Cardiac septum (tissue), 1 donor: ENCODE measurements at regions not wholly inside any gene's neighbourhood (a gene's known extent, or its start where the extent isn't known, plus 50 kb on each side); places are given as distances from the start of the nearest gene placed in this dataset.

Source experiments
- DNase-seq: peaks from one replicate; pipeline ENCODE4 v3.0.0-alpha.2; 2020; ENCODE audit warnings: low spot score
- intact Hi-C: fragments of 100-400 bp; cut with DNase I; formaldehyde crosslinking; loops from one replicate; pipeline ENCODE4 v1.14.0; 2022
- donor health status: DM: no; HTN: no; CAD: no.

- no peak for DNase-seq
- intact Hi-C loops = no loop called here
These were observed 496.5 kb upstream of the ATP2B1 start for GRCh38 chr12:90205165-90205564.

DNA sequence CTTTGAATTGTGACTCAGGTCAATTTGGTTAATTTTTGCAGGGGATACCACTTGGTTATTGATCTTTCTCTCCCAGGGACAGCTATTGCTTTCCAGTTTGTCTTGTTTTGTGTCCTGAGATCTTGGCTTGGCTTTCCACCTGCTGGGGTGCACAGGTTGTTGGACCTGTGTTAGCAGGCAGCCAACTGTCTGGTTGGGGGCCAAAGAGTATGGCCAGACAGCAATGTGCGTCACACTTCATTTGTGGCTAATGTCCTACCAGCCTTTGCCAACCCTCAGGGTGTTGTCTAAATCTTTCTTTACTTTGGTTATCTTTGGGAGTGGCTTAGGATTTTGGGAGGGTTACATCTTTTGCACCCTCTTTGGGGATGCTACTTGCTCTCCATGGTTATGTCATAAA lies 494.9 kb upstream of the ATP2B1 start:
- intact Hi-C loops = no loop called here
- DNase-seq = no peak

DNA sequence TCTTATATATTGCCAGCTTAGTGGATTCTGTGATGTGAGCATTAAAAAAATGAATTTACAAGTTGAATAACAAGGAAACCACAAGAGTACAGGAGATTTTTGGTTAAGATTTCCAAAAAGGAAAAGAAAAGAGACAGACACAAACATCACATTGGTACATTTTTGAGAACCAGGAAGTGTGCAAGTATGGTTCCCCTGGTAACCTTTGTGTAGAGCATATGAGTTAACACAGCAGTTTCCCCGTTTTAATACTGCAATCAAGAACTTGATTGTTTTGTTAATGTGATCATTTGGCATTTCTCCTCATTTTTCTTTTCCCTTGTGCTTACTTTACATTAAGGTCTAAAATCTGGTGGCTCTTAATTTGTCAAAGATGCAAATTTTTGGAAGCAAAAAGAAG lies 490.4 kb upstream of the ATP2B1 start:
- DNase-seq = no peak
- intact Hi-C loops = no loop called here

DNA sequence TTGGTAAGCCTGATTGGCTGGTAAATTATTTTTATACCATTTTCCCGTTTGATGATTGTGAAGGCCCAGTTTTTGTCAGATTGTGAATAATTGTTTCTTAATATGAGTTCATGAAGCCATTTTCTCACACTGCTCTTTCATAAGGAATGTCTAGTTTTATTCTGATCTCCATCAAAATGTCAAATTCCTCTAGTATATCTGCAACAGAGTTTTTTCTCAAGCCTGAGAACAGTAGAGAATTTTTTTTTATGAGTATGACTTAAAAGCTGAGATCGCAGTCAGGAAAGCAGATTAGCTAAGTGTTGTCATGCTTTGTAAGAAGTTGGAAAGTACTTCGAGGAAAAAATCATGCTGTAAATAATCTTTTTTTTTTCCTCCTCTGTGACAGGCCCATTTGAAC lies 484.9 kb upstream of the ATP2B1 start:
- intact Hi-C loops = no loop called here
- DNase-seq = no peak

DNA sequence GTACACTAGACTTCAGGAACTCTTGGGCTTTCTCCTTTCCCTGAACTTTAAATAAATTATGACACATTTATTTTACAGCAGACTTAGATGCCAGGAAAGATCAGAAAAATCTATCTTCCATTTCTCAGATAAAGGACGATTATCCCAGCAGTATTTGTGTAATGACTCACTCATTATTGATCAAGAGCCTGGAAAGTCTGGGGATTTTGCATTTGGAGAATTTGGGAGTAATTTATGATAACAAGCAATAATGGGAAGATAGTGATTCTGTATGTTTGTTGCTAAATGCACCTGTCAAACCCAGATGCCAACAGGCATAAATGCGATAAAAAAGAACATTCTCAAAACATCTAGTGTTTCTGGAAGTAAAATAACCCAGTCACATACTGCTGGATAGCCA lies 480.2 kb upstream of the ATP2B1 start:
- no peak for DNase-seq

GRCh38 chr12:90183201-90183600 lies 474.6 kb upstream of the ATP2B1 start:
- no peak for DNase-seq
- intact Hi-C loops = no loop called here

More for the DNA sequence above, 480.2 kb upstream of the ATP2B1 start:
- intact Hi-C loops = no loop called here

GRCh38 chr12:90181216-90181615 lies 472.6 kb upstream of the ATP2B1 start:
- DNase-seq = no peak
- intact Hi-C loops = no loop called here

GRCh38 chr12:90174956-90175355 lies 466.3 kb upstream of the ATP2B1 start:
- intact Hi-C loops = no loop called here
- no peak for DNase-seq

GRCh38 chr12:90174198-90174510 lies 465.5 kb upstream of the ATP2B1 start:
- intact Hi-C loops = no loop called here
- no peak for DNase-seq

DNA sequence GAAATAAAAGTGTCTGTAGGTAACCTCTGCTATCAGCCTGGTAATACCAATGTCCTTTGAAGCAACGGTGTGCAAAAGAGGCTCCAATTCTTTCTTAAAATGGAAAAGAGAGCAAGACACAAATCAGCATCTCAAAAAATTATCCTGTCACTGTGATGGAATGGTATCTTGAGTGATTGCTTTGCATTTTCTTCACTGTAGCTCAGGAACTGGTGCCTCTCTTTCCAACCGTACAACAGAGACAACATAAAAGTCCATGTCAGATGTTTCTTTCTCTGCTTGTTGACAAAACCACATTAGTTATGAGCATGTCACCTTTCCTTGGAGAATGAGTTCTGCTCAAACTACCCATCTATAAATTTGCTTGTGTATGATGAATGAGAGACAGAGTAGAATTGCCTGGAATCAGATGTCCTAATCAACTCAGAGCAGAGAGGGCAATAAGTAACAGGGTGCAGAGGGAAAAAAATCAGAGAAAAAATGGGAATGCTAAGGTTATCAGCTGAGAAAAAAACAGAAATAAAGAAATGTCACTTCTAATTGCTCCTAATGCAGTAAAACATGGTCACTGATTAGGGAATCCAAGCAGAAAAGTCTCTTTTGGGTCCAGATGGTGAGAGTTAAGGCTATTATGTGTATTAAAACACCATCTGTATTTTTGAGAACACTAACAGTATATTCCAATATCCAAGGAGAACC lies 465.0 kb upstream of the ATP2B1 start:
- no peak for DNase-seq
- intact Hi-C loops = no loop called here

DNA sequence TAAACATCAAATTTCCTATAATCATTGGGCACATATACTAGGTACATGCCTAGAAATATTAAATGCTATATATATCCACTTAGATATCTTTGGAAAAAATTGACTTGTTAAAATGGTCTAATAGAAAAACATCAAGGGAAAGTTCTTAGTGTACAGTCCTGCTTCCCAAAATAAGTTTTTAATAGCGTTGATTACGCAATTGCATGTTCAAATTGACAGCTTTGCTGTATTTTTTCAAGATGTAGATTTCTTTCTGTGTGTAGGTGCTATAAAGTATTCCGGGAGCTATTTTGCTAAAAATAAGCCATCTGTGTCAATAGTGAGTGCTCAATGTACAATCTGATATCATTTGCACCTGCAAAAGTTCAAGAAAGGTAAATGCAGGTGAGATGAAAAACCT lies 463.9 kb upstream of the ATP2B1 start:
- no peak for DNase-seq
- intact Hi-C loops = no loop called here

DNA sequence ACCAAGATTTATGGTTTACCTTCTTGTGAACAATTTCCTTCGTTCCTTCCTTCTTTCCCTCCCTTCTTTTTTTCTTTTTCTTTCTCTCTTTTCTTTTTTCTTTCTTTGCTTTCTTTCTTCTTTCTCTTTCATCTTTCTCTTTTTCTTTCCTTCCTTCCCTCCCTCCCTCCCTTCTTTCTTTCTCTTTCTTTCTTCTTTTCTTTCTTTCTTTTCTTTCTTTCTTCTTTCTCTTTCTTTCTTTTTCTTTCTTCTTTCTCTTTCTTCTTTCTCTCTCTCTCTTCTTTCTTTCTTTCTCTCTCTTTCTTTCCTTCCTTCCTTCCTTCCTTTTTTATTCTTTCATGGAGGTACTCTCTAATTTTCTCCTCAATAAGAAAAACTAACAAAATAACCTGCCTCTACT lies 462.1 kb upstream of the ATP2B1 start:
- intact Hi-C loops = no loop called here
- DNase-seq = no peak

DNA sequence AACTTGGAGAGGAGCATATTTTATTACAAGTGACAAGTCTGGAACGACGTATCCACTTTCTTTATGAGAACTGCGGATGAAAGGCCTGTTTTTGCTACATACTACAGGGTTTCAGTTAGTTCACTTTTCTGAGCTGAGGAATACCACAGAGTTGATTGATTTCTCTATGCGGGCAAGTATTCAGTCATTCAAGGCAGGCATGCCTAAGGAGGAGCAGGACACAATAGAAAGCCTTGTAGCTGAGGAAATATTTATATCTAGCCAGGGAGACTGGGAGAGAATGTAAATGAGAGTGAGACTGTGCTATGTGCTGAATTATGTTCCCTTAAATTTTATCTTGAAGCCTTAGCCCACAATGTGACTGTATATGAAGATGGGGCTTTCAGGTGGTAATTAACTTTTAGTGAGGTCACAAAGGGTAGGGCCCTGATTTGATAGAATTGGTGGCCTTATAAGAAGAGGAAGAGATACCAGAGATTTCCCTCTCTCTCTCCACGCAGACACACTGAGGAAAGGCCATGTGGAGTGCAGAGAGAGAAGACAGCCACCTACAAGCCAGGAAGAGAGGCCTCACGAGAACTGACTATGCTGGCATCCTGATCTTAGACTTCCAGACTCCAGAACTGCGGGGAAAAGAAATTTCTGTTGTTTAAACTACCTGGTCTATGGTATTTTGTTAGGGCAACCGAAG lies 459.0 kb upstream of the ATP2B1 start:
- DNase-seq = no peak
- intact Hi-C loops = no loop called here

GRCh38 chr12:90166671-90167070 lies 458.0 kb upstream of the ATP2B1 start:
- no peak for DNase-seq
- intact Hi-C loops = no loop called here

- intact Hi-C loops = no loop called here
- no peak for DNase-seq
These were observed 457.4 kb upstream of the ATP2B1 start for GRCh38 chr12:90166012-90166411.

DNA sequence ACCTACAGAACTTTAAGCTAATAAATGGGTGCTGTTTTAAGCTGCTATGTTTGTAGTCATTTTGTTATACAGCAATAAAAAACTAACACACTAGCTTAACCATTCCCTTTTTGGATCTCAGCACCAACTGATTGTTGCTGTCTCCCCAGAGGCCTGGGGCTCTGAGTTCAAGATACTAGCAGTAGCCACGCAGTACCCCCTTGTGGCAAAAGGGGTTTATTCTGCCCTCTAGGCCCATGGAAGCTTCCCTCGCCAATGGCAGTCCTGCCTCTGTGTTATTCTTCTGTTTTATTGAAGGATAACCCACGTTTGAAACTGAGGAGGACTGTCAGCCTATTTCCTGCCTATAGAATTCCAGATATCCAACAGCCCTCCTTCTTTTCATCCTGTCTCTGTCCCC lies 455.3 kb upstream of the ATP2B1 start:
- no peak for DNase-seq
- intact Hi-C loops = no loop called here

GRCh38 chr12:90153827-90154226 lies 445.2 kb upstream of the ATP2B1 start:
- DNase-seq = no peak
- intact Hi-C loops = no loop called here

DNA sequence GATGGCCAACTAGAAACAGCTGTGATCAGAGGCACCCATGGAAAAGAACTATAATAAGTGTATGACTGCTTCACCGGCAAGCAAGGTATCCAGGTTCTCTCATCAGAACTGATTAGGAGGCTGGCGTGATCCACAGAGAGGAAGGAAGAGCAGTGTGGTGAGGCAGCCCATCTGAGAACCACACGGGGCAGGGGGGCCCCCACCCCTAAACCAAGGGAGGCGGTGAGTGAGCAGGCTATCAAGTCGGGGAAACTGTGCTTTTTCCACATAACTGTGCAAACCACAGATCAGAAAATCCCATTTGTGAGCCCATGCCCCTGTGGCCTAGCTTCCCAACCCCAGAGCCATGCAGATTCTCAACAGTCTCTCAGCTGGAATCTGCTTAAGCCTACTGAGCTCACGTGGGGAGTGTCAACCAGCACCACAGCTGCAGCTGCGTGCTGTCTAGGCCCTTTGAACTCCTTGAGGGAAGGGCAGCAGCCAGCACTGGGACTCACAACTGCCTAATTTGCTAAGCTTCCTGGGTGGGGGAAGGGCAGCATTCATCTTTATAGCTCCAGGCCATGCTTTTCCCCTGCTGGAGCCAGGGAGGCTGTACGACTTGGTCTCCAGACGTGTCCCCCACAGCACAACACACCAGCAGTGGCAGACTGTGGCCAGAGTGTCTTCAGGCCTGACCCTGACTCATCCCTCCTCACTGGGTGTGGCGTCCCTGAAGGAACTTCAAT lies 444.4 kb upstream of the ATP2B1 start:
- DNase-seq = no peak
- intact Hi-C loops = no loop called here

DNA sequence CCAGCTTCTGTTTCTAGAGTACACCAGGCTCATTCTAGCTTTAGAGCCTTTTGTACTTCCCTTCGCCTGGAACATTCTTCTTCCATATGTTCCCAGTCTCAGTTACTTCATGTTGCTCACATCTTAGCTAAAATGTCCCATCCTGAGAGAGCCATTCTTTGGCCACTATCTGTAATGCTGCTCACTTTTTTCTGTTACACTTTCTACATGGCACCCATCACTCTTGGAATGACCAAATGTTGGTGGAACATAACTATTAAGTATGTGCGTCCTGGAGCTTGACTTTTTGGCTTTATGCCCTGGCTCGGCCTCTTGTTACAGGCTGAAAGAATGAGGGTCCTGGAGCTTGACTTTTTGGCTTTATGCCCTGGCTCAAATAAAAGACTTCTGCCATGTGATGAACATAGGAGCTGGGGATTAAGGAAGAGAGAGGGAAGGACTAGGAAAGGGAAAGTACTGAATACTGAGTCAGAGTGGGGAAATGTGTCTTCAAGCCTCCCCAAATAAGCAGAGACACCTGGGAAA lies 442.9 kb upstream of the ATP2B1 start:
- DNase-seq = no peak
- intact Hi-C loops = no loop called here

DNA sequence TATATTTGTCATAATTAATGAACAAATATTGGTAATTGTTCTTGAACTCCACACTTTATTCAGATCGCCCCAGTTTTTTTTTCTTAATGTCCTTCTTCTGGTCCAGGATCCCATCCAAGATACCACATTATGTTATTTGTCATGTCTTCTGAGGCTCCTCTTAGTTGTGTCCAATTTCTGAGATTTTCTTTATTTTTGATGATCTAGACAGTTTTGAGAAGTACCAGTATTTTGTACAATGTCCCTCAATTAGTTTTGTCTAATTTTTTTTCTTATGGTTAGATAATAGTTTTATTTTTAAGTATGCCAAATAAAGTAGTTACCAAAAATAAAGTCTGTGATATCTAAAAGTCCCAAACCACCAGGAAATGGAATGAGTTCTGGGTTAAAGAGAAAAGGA lies 440.8 kb upstream of the ATP2B1 start:
- intact Hi-C loops = no loop called here
- DNase-seq = no peak
